Neutrophil (primary cell): ENCODE measurements at regions not wholly inside any gene's neighbourhood (a gene's known extent, or its start where the extent isn't known, plus 50 kb on each side); places are given as distances from the start of the nearest gene placed in this dataset.

Source experiments
- H3K27ac ChIP-seq: fragments of 200-600 bp; sonication (generic); 2 replicates; pipeline ENCODE4 v1.5.1; 2016; ENCODE audit warnings: mild to moderate bottlenecking, moderate library complexity
- H3K27me3 ChIP-seq: fragments of 200-600 bp; sonication (generic); 2 replicates; pipeline ENCODE4 v1.6.0; 2016; ENCODE audit warnings: mild to moderate bottlenecking
- H3K36me3 ChIP-seq: fragments of 200-600 bp; sonication (generic); 2 replicates; pipeline ENCODE4 v1.5.1; 2017
- H3K4me1 ChIP-seq, 2 experiments: fragments of 200-600 bp in 1 of 2; sonication (generic) in 1 of 2; 1 replicate in 1 of 2; 2 replicates in 1 of 2; pipeline versions ENCODE4 v1.5.1 to v1.6.1; 2013 to 2016; ENCODE audit warnings: low read depth in 1 of 2, low read length in 1 of 2, mild to moderate bottlenecking in 1 of 2, moderate library complexity in 1 of 2; ENCODE audit not compliant: control insufficient read depth in 1 of 2, insufficient read depth in 1 of 2
- H3K4me3 ChIP-seq, 2 experiments: fragments of 200-600 bp in 1 of 2; sonication (generic) in 1 of 2; 1 replicate in 1 of 2; 2 replicates in 1 of 2; pipeline ENCODE4 v1.5.1; 2013 to 2016; ENCODE audit warnings: low read depth in 1 of 2, low read length in 1 of 2, mild to moderate bottlenecking in 1 of 2, moderate library complexity in 1 of 2
- H3K9me3 ChIP-seq: fragments of 200-600 bp; sonication (generic); 2 replicates; pipeline ENCODE4 v1.5.1; 2016
- TF ChIP-seq, protein P1 (sequence below): fragments of 200-600 bp; sonication (generic); IDR thresholded peaks from 2 replicates; pipeline ENCODE4 v1.5.1; 2016; ENCODE audit warnings: antibody characterized with exemption

DNA sequence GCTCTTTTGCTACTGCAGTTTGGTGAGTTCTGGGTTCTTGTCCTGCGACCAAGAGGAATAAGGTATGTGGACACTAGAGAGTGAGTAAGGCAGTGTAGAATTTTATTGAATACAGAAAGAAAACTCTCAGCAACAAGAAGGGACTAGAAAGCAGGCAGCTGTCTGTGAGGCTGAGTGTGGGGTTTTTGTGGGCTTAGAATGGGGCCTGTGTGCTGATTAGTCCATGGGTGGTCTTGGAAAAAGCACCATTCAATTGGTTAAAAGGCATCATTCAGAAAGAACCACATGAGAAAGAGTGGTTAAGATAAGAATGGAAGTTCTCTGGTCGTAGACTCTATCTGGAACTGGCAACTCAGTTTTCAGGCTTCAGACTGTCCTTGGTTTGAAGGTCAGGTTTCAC lies 298.8 kb downstream of the TGFB2 start:
- TF ChIP-seq, protein P1, sequence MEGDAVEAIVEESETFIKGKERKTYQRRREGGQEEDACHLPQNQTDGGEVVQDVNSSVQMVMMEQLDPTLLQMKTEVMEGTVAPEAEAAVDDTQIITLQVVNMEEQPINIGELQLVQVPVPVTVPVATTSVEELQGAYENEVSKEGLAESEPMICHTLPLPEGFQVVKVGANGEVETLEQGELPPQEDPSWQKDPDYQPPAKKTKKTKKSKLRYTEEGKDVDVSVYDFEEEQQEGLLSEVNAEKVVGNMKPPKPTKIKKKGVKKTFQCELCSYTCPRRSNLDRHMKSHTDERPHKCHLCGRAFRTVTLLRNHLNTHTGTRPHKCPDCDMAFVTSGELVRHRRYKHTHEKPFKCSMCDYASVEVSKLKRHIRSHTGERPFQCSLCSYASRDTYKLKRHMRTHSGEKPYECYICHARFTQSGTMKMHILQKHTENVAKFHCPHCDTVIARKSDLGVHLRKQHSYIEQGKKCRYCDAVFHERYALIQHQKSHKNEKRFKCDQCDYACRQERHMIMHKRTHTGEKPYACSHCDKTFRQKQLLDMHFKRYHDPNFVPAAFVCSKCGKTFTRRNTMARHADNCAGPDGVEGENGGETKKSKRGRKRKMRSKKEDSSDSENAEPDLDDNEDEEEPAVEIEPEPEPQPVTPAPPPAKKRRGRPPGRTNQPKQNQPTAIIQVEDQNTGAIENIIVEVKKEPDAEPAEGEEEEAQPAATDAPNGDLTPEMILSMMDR: no peak
- no peak overlapping the region for H3K4me3 ChIP-seq
- no peak overlapping the region for H3K27ac ChIP-seq
- H3K36me3 ChIP-seq: no peaks in the 10 kb centered on the region
- H3K4me1 ChIP-seq: no peaks in the 10 kb centered on the region
- no peaks in the 10 kb centered on the region for H3K9me3 ChIP-seq
- no peaks in the 10 kb centered on the region for H3K27me3 ChIP-seq

- Histone ChIP-seq H3K36me3 (no peaks in the 10 kb centered on the region), H3K4me1 (no peaks in the 10 kb centered on the region), H3K27me3 (no peaks in the 10 kb centered on the region), H3K27ac (no peak overlapping the region), H3K4me3 (no peak overlapping the region), H3K9me3 (no peaks in the 10 kb centered on the region)
- TF ChIP-seq, protein P1: no peak
These were observed 301.2 kb downstream of the TGFB2 start for GRCh38 chr1:218646288-218646687.

DNA sequence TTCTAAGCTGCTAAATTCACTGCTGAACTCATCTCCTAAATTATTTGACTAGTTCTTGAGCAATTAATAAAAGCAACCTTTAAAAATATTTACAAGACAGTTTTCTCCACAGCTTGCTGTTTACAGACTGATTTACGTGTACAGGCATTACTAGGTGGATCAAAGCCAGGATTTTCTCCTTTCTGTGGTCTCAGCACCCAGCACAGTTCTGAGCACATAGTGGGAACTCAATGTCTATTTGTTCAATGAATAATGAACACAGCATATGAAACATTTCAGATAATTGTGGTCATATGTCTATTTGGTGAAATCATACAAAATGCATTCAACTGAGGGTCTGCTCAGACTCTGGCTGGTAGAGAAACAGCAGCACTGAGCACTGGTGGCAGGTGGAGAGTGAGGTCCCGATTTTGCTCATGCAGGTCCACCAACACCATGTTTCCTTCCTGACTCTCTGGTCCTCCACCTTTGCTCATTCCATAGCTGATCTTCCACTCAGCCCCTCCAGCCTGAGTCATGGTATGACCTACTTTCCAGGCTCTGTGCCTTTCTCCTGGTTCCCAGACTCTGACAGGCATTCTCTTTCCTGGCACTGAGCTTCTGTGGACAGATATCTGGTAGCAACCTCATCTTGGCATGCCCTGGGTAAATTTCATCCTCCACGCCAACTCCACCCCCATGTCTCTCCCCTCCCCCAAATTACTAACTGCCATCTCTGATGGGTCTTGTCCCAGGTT lies 311.3 kb downstream of the TGFB2 start:
- no peak overlapping the region for H3K4me3 ChIP-seq
- H3K27ac ChIP-seq: no peak overlapping the region
- H3K36me3 ChIP-seq: no peaks in the 10 kb centered on the region
- no peaks in the 10 kb centered on the region for H3K4me1 ChIP-seq
- H3K27me3 ChIP-seq: no peaks in the 10 kb centered on the region
- no peaks in the 10 kb centered on the region for H3K9me3 ChIP-seq
- TF ChIP-seq, protein P1: no peak

- Histone ChIP-seq H3K36me3 (no peaks in the 10 kb centered on the region), H3K9me3 (no peaks in the 10 kb centered on the region), H3K4me1 (no peaks in the 10 kb centered on the region), H3K27ac (no peak overlapping the region), H3K27me3 (no peaks in the 10 kb centered on the region), H3K4me3 (no peak overlapping the region)
- TF ChIP-seq, protein P1: no peak
These were observed 313.1 kb downstream of the TGFB2 start for GRCh38 chr1:218658269-218658668.

- H3K27me3 ChIP-seq: no peaks in the 10 kb centered on the region
These were observed 313.8 kb downstream of the TGFB2 start for GRCh38 chr1:218658899-218659298.

More at GRCh38 chr1:218658899-218659298, 313.8 kb downstream of the TGFB2 start:
- TF ChIP-seq, protein P1: no peak
- H3K4me1 ChIP-seq: no peaks in the 10 kb centered on the region
- no peak overlapping the region for H3K27ac ChIP-seq
- no peak overlapping the region for H3K4me3 ChIP-seq
- no peaks in the 10 kb centered on the region for H3K9me3 ChIP-seq
- H3K36me3 ChIP-seq: no peaks in the 10 kb centered on the region
